PC-3 (cell line): ENCODE measurements at regions not wholly inside any gene's neighbourhood (a gene's known extent, or its start where the extent isn't known, plus 50 kb on each side); places are given as distances from the start of the nearest gene placed in this dataset.

ENCODE experiments used
- ATAC-seq: fragments of 200-7000 bp; cut with Tn5 transposase; 2 replicates; pipeline ENCODE4 v1.9.1; 2020; ENCODE audit warnings: mild to moderate bottlenecking, moderate library complexity
- BruUV-seq: library from RNA; stranded (reverse); fragments of 400-500 nt; replicated peaks from 2 replicates; lab custom pipeline; 2021; lab: Mats Ljungman, UMichigan
- CTCF ChIA-PET: fragments of 300-600 bp; sonication (Branson Sonifier 250); formaldehyde crosslinking; loops from one replicate; lab custom pipeline; 2022; ENCODE audit warnings: antibody characterized with exemption; lab: Charles Lee
- POLR2A ChIA-PET: fragments of 300-600 bp; sonication (Branson Sonifier 250); formaldehyde crosslinking; loops from one replicate; lab custom pipeline; 2022; ENCODE audit warnings: antibody characterized with exemption; ENCODE audit not compliant: unreplicated experiment; lab: Charles Lee
- DNase-seq: peaks from one replicate; pipeline ENCODE4 v3.0.0-alpha.2; 2015
- H2AFZ ChIP-seq: fragments of 300-600 bp; sonication (generic); 2 replicates; pipeline ENCODE4 v1.6.0; 2016; ENCODE audit warnings: antibody characterized with exemption, low read length
- H3F3A ChIP-seq: fragments of 300-600 bp; sonication (generic); one replicate; pipeline ENCODE4 v1.6.0; 2017; ENCODE audit warnings: antibody characterized with exemption, low read length, control low read depth, mild to moderate bottlenecking; ENCODE audit not compliant: unreplicated experiment
- H3K27ac ChIP-seq: fragments of 300-600 bp; sonication (generic); 2 replicates; pipeline ENCODE4 v1.5.1; 2016; ENCODE audit warnings: mild to moderate bottlenecking, low read length
- H3K27me3 ChIP-seq: fragments of 300-600 bp; sonication (generic); 2 replicates; pipeline ENCODE4 v1.6.1; 2016; ENCODE audit warnings: low read length, mixed read lengths
- H3K36me3 ChIP-seq: fragments of 300-600 bp; sonication (generic); 2 replicates; pipeline ENCODE4 v1.6.1; 2016; ENCODE audit warnings: low read depth, mixed run types, low read length, mixed read lengths
- H3K4me1 ChIP-seq: fragments of 300-600 bp; sonication (generic); 2 replicates; pipeline ENCODE4 v1.5.1; 2016; ENCODE audit warnings: low read length; ENCODE audit not compliant: insufficient read depth
- H3K4me2 ChIP-seq: fragments of 300-600 bp; sonication (generic); 2 replicates; pipeline ENCODE4 v1.6.0; 2016; ENCODE audit warnings: low read length
- H3K4me3 ChIP-seq: fragments of 300-600 bp; sonication (generic); 2 replicates; pipeline ENCODE4 v1.5.1; 2016; ENCODE audit warnings: mild to moderate bottlenecking, low read length, mixed read lengths
- H3K79me2 ChIP-seq: fragments of 300-600 bp; sonication (generic); 2 replicates; pipeline ENCODE4 v1.6.1; 2017; ENCODE audit warnings: low read length, mixed read lengths
- H3K9ac ChIP-seq: fragments of 300-600 bp; sonication (generic); 2 replicates; pipeline ENCODE4 v1.6.0; 2016; ENCODE audit warnings: mild to moderate bottlenecking, low read length
- H3K9me2 ChIP-seq: fragments of 300-600 bp; sonication (generic); replicated peaks from 2 replicates; pipeline ENCODE4 v1.6.1; 2016; ENCODE audit warnings: mixed run types, low read length, mixed read lengths
- H3K9me3 ChIP-seq: fragments of 300-600 bp; sonication (generic); 2 replicates; pipeline ENCODE4 v1.6.1; 2016; ENCODE audit warnings: low read length, mixed read lengths
- H4K20me1 ChIP-seq: fragments of 300-600 bp; sonication (generic); 2 replicates; pipeline ENCODE4 v1.6.1; 2016; ENCODE audit warnings: low read length, mixed read lengths
- CTCF ChIP-seq: fragments of 300-600 bp; sonication (generic); conservative IDR thresholded peaks from 2 replicates; pipeline ENCODE4 v1.5.1; 2017; ENCODE audit warnings: antibody characterized with exemption, low read depth, mild to moderate bottlenecking, low read length
- EZH2 ChIP-seq: fragments of 300-600 bp; sonication (generic); IDR thresholded peaks from one replicate; pipeline ENCODE4 v1.6.1; 2017; ENCODE audit warnings: antibody characterized with exemption, mild to moderate bottlenecking, low read length; ENCODE audit not compliant: unreplicated experiment
- EZH2phosphoT487 ChIP-seq: fragments of 300-600 bp; sonication (generic); IDR thresholded peaks from 2 replicates; pipeline ENCODE4 v1.6.1; 2018; ENCODE audit warnings: mild to moderate bottlenecking, antibody characterized with exemption, low read length, borderline replicate concordance
- intact Hi-C: fragments of 100-400 bp; cut with micrococcal nuclease; formaldehyde crosslinking; loops from 2 replicates; pipeline ENCODE4 v1.9.0; 2023

GRCh38 chr11:115910379-115910778, 406.2 kb upstream of the CADM1 start:
- Histone ChIP-seq H2AFZ (no peak overlapping the region), H3K36me3 (no peaks in the 10 kb centered on the region), H3K27me3 (no peaks in the 10 kb centered on the region), H3K9me2 (no peaks in the 10 kb centered on the region), H3K4me3 (no peak overlapping the region), H4K20me1 (no peaks in the 10 kb centered on the region), H3K4me2 (no peak overlapping the region), H3K79me2 (no peaks in the 10 kb centered on the region), H3F3A (no peaks in the 10 kb centered on the region), H3K4me1 (no peaks in the 10 kb centered on the region), H3K9me3 (0 out of 2 replicates have a peak, but pooled peaks cover 10% of the 10 kb centered on the region), H3K27ac (no peak overlapping the region), H3K9ac (no peak overlapping the region)
- no TSS peak for BruUV-seq
- TF ChIP-seq CTCF: no peak
- TF ChIP-seq EZH2phosphoT487: no peak
- no peak for TF ChIP-seq EZH2
- POLR2A ChIA-PET: no interaction called here
- DNase-seq: no peak
- intact Hi-C loops: no loop called here
- ATAC-seq: no peak
- CTCF ChIA-PET: no interaction called here

GRCh38 chr11:115906171-115906570, 402.0 kb upstream of the CADM1 start:
- Histone ChIP-seq H2AFZ (no peak overlapping the region), H4K20me1 (no peaks in the 10 kb centered on the region), H3K9ac (no peak overlapping the region), H3K4me1 (no peaks in the 10 kb centered on the region), H3K9me2 (no peaks in the 10 kb centered on the region), H3K9me3 (0 out of 2 replicates have a peak, but pooled peaks cover 5% of the 10 kb centered on the region), H3K79me2 (no peaks in the 10 kb centered on the region), H3K27ac (no peak overlapping the region), H3F3A (no peaks in the 10 kb centered on the region), H3K27me3 (no peaks in the 10 kb centered on the region), H3K4me3 (no peak overlapping the region), H3K4me2 (no peak overlapping the region), H3K36me3 (no peaks in the 10 kb centered on the region)
- no peak for DNase-seq
- BruUV-seq: no TSS peak
- ChIA-PET CTCF (no interaction called here), POLR2A (no interaction called here)
- intact Hi-C loops: no loop called here
- TF ChIP-seq EZH2: no peak
- TF ChIP-seq CTCF: no peak
- no peak for TF ChIP-seq EZH2phosphoT487
- ATAC-seq: no peak

GRCh38 chr11:115905341-115906000, 401.3 kb upstream of the CADM1 start:
- intact Hi-C loops: no loop called here
- H4K20me1 ChIP-seq: no peaks in the 10 kb centered on the region
- no peak overlapping the region for H3K9ac ChIP-seq
- no peaks in the 10 kb centered on the region for H3K27me3 ChIP-seq
- ChIA-PET POLR2A (no interaction called here), CTCF (no interaction called here)
- no peaks in the 10 kb centered on the region for H3F3A ChIP-seq
- ATAC-seq (no peak), DNase-seq (no peak)
- TF ChIP-seq EZH2: no peak
- no peak for TF ChIP-seq EZH2phosphoT487
- TF ChIP-seq CTCF: no peak
- no peak overlapping the region for H3K27ac ChIP-seq
- H3K4me1 ChIP-seq: no peaks in the 10 kb centered on the region
- no peaks in the 10 kb centered on the region for H3K79me2 ChIP-seq
- no TSS peak for BruUV-seq
- H3K4me2 ChIP-seq: no peak overlapping the region
- no peak overlapping the region for H2AFZ ChIP-seq
- H3K9me3 ChIP-seq: 0 out of 2 replicates have a peak, but pooled peaks cover 2% of the 10 kb centered on the region
- no peaks in the 10 kb centered on the region for H3K9me2 ChIP-seq
- no peaks in the 10 kb centered on the region for H3K36me3 ChIP-seq
- no peak overlapping the region for H3K4me3 ChIP-seq
